Liver (tissue), 7 donors: ENCODE measurements at regions not wholly inside any gene's neighbourhood (a gene's known extent, or its start where the extent isn't known, plus 50 kb on each side); places are given as distances from the start of the nearest gene placed in this dataset.
"Not testable (repeated sequence)": the region's sequence is repeated elsewhere in the genome, so short reads cannot be mapped to it uniquely, and the experiment has no call there.

Source experiments
- DNase-seq: peaks from one replicate; pipeline ENCODE4 v3.0.0-alpha.2; 2017; ENCODE audit warnings: low spot score
- H3K27ac ChIP-seq, 2 donors: one replicate each; pipeline ENCODE4 v1.7.0; 2013; ENCODE audit warnings: inconsistent platforms in 2 of 2, low read length in 2 of 2, control low read depth in 1 of 2, low read depth in 1 of 2, mild to moderate bottlenecking in 1 of 2
- H3K27me3 ChIP-seq, 4 donors: one replicate each; pipeline versions ENCODE4 v1.6.1 to v1.7.0; 2013; ENCODE audit warnings: low read length in 3 of 4, inconsistent platforms in 1 of 4, mild to moderate bottlenecking in 1 of 4, moderate library complexity in 1 of 4; ENCODE audit not compliant: control insufficient read depth in 4 of 4, insufficient read depth in 4 of 4
- H3K36me3 ChIP-seq, 4 donors: one replicate each; pipeline versions ENCODE4 v1.6.1 to v1.7.0; 2013; ENCODE audit warnings: low read length in 3 of 4, mild to moderate bottlenecking in 3 of 4, low read depth in 1 of 4, moderate library complexity in 1 of 4; ENCODE audit not compliant: control insufficient read depth in 4 of 4, insufficient read depth in 3 of 4
- H3K4me1 ChIP-seq, 4 donors: one replicate each; pipeline versions ENCODE4 v1.6.1 to v1.7.0; 2013; ENCODE audit warnings: low read length in 3 of 4, mild to moderate bottlenecking in 3 of 4, moderate library complexity in 1 of 4; ENCODE audit not compliant: control insufficient read depth in 4 of 4, insufficient read depth in 4 of 4
- H3K4me3 ChIP-seq, 3 donors: one replicate each; pipeline versions ENCODE4 v1.6.1 to v1.7.0; 2013; ENCODE audit warnings: low read length in 3 of 3, control low read depth in 1 of 3, low read depth in 1 of 3, mild to moderate bottlenecking in 1 of 3
- H3K9ac ChIP-seq, 2 donors: one replicate each; pipeline ENCODE4 v1.7.0; 2013; ENCODE audit warnings: low read length in 2 of 2, mild to moderate bottlenecking in 2 of 2, moderate library complexity in 2 of 2, control low read depth in 1 of 2, low read depth in 1 of 2
- H3K9me3 ChIP-seq, 4 donors: one replicate each; pipeline versions ENCODE4 v1.6.1 to v1.7.0; 2013; ENCODE audit warnings: low read length in 3 of 4; ENCODE audit not compliant: control insufficient read depth in 4 of 4
- EGR1 ChIP-seq, 2 donors: IDR thresholded peaks; 2 replicates each; pipeline ENCODE4 v1.6.1; 2016 to 2018; ENCODE audit warnings: antibody characterized with exemption in 2 of 2, low read depth in 2 of 2
- FOXA1 ChIP-seq: IDR thresholded peaks from 2 replicates; pipeline ENCODE4 v1.6.1; 2016; ENCODE audit warnings: antibody characterized with exemption
- FOXA2 ChIP-seq: IDR thresholded peaks from 2 replicates; pipeline ENCODE4 v1.6.1; 2016; ENCODE audit warnings: antibody characterized with exemption
- HNF4A ChIP-seq, 2 donors: conservative IDR thresholded peaks; 2 replicates each; pipeline ENCODE4 v1.6.1; 2016; ENCODE audit warnings: antibody characterized with exemption in 2 of 2, mild to moderate bottlenecking in 2 of 2
- JUND ChIP-seq, 2 donors: IDR thresholded peaks; 2 replicates each; pipeline ENCODE4 v1.6.1; 2016; ENCODE audit warnings: antibody characterized with exemption in 2 of 2
- NR2F2 ChIP-seq: IDR thresholded peaks from 2 replicates; pipeline ENCODE4 v1.6.1; 2016; ENCODE audit warnings: antibody characterized with exemption
- RAD21 ChIP-seq, 2 donors: IDR thresholded peaks; 2 replicates each; pipeline ENCODE4 v1.6.1; 2016; ENCODE audit warnings: antibody characterized with exemption in 2 of 2, mild to moderate bottlenecking in 2 of 2
- SP1 ChIP-seq: IDR thresholded peaks from 2 replicates; pipeline ENCODE4 v1.6.1; 2018; ENCODE audit warnings: antibody characterized with exemption, mild to moderate bottlenecking
- YY1 ChIP-seq: IDR thresholded peaks from 2 replicates; pipeline ENCODE4 v1.6.1; 2016; ENCODE audit warnings: antibody characterized with exemption, mild to moderate bottlenecking
- WGBS: extraction: QIAGEN DNeasy Blood & Tissue Kit; methylation state at CpG from one replicate; pipeline ENCODE4 v1.1.7; 2013; 5-methylcytosine and 5-hydroxymethylcytosine counted together
- TF ChIP-seq, protein P1 (sequence below): IDR thresholded peaks from 2 replicates; pipeline ENCODE4 v1.6.1; 2016; ENCODE audit warnings: antibody characterized with exemption
- TF ChIP-seq, protein P2 (sequence below): IDR thresholded peaks from 2 replicates; pipeline ENCODE4 v1.6.1; 2016; ENCODE audit warnings: antibody characterized with exemption, mild to moderate bottlenecking
- donor health status: healthy.
- donor health status: healthy.
- donor health status: healthy.
- donor health status: healthy.

DNA sequence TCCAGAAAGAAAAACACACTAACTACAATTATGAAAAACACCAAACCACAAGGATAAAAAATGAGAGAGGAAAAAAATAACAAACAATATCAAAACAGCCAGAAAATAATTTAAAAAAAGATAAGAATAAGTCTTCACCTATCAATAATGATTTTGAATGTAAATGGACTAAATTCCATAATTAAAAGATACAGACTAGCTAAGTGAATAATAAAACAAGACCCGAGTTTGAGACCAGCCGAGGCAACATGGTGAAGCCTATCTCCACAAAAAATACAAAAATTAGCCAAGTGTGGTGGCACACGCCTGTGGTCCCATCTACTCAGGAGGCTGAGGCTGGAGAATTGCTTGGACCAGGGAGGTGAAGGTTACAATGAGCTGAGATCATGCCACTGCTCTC, 131.1 kb downstream of the MTERF1 start:
- Histone ChIP-seq H3K9me3 (peaks cover 0 to 2% (median under 1%) of the 10 kb centered on the region in 4 donors), H3K4me3 (no peak overlapping the region), H3K36me3 (no peaks in the 10 kb centered on the region), H3K4me1 (no peaks in the 10 kb centered on the region), H3K27me3 (no peaks in the 10 kb centered on the region), H3K27ac (no peak overlapping the region), H3K9ac (no peak overlapping the region)
- 92% methylated on average over 3 of the region's 3 CpGs for WGBS
- TF ChIP-seq YY1 = no peak
- TF ChIP-seq HNF4A (conservative IDR thresholded peaks at IDR 0.05) = no peak
- TF ChIP-seq RAD21 (IDR thresholded peaks at IDR 0.05) = no peak
- TF ChIP-seq SP1 = no peak
- no peak for DNase-seq

DNA sequence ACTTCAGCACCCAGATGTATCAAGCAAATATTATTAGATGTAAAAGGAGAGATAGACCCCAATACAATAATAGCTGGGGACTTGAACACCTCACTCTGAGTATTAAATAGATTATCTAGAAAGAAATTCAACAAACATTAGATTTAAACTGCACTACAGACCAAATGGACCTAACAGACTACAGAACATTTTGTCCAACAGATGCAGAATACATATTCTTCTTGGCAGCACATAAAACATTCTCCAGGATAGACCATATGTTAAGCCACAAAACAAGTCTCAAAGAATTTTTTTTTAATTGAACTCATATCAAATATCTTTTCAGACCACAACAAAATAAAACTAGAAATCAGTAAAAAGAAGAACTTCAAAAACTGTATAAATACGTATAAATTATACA, 130.4 kb downstream of the MTERF1 start:
- H3K27me3 ChIP-seq = no peaks in the 10 kb centered on the region
- no peak overlapping the region for H3K9ac ChIP-seq
- TF ChIP-seq JUND (IDR thresholded peaks at IDR 0.05) = no peak
- no peak for TF ChIP-seq FOXA1
- no peak for TF ChIP-seq NR2F2
- TF ChIP-seq YY1 = no peak
- TF ChIP-seq, protein P1, sequence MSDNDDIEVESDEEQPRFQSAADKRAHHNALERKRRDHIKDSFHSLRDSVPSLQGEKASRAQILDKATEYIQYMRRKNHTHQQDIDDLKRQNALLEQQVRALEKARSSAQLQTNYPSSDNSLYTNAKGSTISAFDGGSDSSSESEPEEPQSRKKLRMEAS = no peak
- TF ChIP-seq, protein P2, sequence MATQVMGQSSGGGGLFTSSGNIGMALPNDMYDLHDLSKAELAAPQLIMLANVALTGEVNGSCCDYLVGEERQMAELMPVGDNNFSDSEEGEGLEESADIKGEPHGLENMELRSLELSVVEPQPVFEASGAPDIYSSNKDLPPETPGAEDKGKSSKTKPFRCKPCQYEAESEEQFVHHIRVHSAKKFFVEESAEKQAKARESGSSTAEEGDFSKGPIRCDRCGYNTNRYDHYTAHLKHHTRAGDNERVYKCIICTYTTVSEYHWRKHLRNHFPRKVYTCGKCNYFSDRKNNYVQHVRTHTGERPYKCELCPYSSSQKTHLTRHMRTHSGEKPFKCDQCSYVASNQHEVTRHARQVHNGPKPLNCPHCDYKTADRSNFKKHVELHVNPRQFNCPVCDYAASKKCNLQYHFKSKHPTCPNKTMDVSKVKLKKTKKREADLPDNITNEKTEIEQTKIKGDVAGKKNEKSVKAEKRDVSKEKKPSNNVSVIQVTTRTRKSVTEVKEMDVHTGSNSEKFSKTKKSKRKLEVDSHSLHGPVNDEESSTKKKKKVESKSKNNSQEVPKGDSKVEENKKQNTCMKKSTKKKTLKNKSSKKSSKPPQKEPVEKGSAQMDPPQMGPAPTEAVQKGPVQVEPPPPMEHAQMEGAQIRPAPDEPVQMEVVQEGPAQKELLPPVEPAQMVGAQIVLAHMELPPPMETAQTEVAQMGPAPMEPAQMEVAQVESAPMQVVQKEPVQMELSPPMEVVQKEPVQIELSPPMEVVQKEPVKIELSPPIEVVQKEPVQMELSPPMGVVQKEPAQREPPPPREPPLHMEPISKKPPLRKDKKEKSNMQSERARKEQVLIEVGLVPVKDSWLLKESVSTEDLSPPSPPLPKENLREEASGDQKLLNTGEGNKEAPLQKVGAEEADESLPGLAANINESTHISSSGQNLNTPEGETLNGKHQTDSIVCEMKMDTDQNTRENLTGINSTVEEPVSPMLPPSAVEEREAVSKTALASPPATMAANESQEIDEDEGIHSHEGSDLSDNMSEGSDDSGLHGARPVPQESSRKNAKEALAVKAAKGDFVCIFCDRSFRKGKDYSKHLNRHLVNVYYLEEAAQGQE = no peak
- peaks cover 0 to 2% (median under 1%) of the 10 kb centered on the region in 4 donors for H3K9me3 ChIP-seq
- H3K27ac ChIP-seq = no peak overlapping the region
- no peak overlapping the region for H3K4me3 ChIP-seq
- 98% methylated on average over 1 of the region's 1 CpG for WGBS
- no peaks in the 10 kb centered on the region for H3K36me3 ChIP-seq
- no peaks in the 10 kb centered on the region for H3K4me1 ChIP-seq
- DNase-seq = no peak

DNA sequence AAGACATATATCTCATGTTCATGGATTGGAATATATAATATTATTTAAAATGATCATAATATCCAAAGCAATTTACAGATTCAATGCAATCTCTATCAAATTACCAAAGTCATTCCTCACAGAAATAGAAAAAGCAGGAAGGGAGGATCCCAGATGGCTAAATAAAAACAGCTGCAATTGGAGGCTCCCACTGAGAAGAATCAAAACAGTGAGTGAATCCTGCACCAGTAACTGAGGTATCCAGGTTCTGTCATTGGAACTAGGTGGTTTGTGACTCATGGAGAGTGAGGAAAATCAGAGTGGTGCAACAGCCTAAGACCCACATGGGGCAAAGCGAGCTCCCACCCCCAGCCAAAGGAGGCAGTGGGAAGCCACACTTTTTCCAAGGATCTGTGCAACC, 128.4 kb downstream of the MTERF1 start:
- Histone ChIP-seq H3K4me1 (no peaks in the 10 kb centered on the region), H3K9ac (no peak overlapping the region), H3K27ac (no peak overlapping the region), H3K4me3 (no peak overlapping the region), H3K27me3 (no peaks in the 10 kb centered on the region), H3K9me3 (peaks cover 0 to 2% (median under 1%) of the 10 kb centered on the region in 4 donors), H3K36me3 (no peaks in the 10 kb centered on the region)
- WGBS = 84% methylated on average over 1 of the region's 1 CpG
- no peak for DNase-seq
- TF ChIP-seq EGR1 (IDR thresholded peaks at IDR 0.05; ENCODE audit: low read depth in 2 of 2) (no peak), FOXA2 (no peak), RAD21 (IDR thresholded peaks at IDR 0.05) (no peak)

DNA sequence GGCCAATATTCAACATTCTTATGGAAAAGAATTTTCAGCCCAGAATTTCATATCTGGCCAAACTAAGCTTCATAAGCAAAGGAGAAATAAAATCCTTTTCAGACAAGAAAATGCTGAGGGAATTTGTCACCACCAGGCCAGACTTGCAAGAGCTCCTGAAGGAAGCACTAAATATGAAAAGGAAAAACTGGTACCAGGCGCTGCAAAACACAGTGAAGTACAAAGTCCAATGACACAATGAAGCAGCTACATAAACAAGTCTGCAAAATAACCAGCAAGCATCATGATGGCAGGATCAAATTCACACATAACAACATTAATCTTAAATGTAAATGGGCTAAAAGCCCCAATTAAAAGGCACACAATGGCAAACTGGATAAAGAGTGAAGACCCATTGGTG, 126.2 kb downstream of the MTERF1 start:
- 62% methylated on average over 1 of the region's 1 CpG for WGBS
- H3K4me1 ChIP-seq, H3K27me3 ChIP-seq, H3K36me3 ChIP-seq, H3K9ac ChIP-seq, H3K27ac ChIP-seq, H3K9me3 ChIP-seq, H3K4me3 ChIP-seq, DNase-seq: not testable (repeated sequence)
- TF ChIP-seq HNF4A (conservative IDR thresholded peaks at IDR 0.05) = peak in 1 of 2 donors; percentile 8

DNA sequence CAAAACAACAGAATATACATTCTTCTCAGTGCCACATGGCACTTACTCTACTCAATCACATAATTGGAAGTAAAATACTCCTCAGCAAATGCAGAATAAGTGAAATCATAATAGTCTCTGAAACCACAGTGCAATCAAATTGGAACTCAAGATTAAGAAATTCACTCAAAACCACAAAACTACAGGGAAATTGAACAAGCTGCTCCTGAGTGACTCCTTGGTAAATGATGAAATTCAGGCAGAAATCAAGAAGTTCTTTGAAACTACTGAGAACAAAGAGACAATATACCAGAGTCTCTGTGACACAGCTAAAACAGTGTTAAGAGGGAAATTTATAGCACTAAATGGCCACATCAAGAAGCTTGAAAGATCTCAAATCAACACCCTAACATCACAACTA, 125.4 kb downstream of the MTERF1 start:
- not testable (repeated sequence) for H3K27me3 ChIP-seq, H3K27ac ChIP-seq, H3K9me3 ChIP-seq, H3K4me3 ChIP-seq, H3K4me1 ChIP-seq, DNase-seq, H3K36me3 ChIP-seq, H3K9ac ChIP-seq
